Kidney capillary endothelial cell (primary cell): ENCODE measurements at regions not wholly inside any gene's neighbourhood (a gene's known extent, or its start where the extent isn't known, plus 50 kb on each side); places are given as distances from the start of the nearest gene placed in this dataset.
"Not testable (repeated sequence)": the region's sequence is repeated elsewhere in the genome, so short reads cannot be mapped to it uniquely, and the experiment has no call there.

ENCODE experiments used
- DNase-seq: peaks from one replicate; pipeline ENCODE4 v3.0.0-alpha.2; 2018; ENCODE audit warnings: low spot score

- not testable (repeated sequence) for DNase-seq
These were observed 132.7 kb downstream of the SNX10 start for GRCh38 chr7:26424319-26424718.

- no peak for DNase-seq
These were observed 134.0 kb downstream of the SNX10 start for GRCh38 chr7:26425655-26426054.

GRCh38 chr7:26426096-26426495 is 134.4 kb downstream of the SNX10 start:
- DNase-seq, result no peak

- DNase-seq, result no peak
These were observed 136.9 kb downstream of the SNX10 start for GRCh38 chr7:26428571-26428970.

- no peak for DNase-seq
These were observed 137.5 kb downstream of the SNX10 start for GRCh38 chr7:26429168-26429567.

GRCh38 chr7:26434974-26435373 is 143.3 kb downstream of the SNX10 start:
- DNase-seq, result no peak

GRCh38 chr7:26437003-26437532 is 145.4 kb downstream of the SNX10 start:
- DNase-seq, result no peak

GRCh38 chr7:26438078-26438477 is 146.4 kb downstream of the SNX10 start:
- no peak for DNase-seq

- DNase-seq, result no peak
These were observed 148.0 kb downstream of the SNX10 start for GRCh38 chr7:26439521-26440232.

- DNase-seq, result no peak
These were observed 148.8 kb downstream of the SNX10 start for GRCh38 chr7:26440233-26441001.

GRCh38 chr7:26441002-26441521 is 149.4 kb downstream of the SNX10 start:
- DNase-seq, result no peak

- DNase-seq, result no peak
These were observed 150.1 kb downstream of the SNX10 start for GRCh38 chr7:26441611-26442277.

GRCh38 chr7:26443006-26443405 is 151.3 kb downstream of the SNX10 start:
- no peak for DNase-seq

- no peak for DNase-seq
These were observed 152.1 kb downstream of the SNX10 start for GRCh38 chr7:26443751-26444150.

GRCh38 chr7:26444555-26444954 is 152.9 kb downstream of the SNX10 start:
- DNase-seq, result no peak

- DNase-seq, result no peak
These were observed 155.5 kb downstream of the SNX10 start for GRCh38 chr7:26447116-26447515.

- DNase-seq, result peak; percentile 84
These were observed 157.8 kb downstream of the SNX10 start for GRCh38 chr7:26449175-26450165.

GRCh38 chr7:26451997-26452396 is 160.3 kb downstream of the SNX10 start:
- no peak for DNase-seq

GRCh38 chr7:26454180-26454579 is 162.5 kb downstream of the SNX10 start:
- DNase-seq, result peak; percentile 92

GRCh38 chr7:26457696-26458327 is 166.2 kb downstream of the SNX10 start:
- DNase-seq, result peak; percentile 87
